GM12878 (cell line): ENCODE measurements at regions not wholly inside any gene's neighbourhood (a gene's known extent, or its start where the extent isn't known, plus 50 kb on each side); places are given as distances from the start of the nearest gene placed in this dataset.

ENCODE experiments used
- ATAC-seq: fragments of 200-7000 bp; cut with Tn5 transposase; 3 replicates; pipeline ENCODE4 v1.9.1; 2020; ENCODE audit warnings: mild to moderate bottlenecking, moderate library complexity
- BruUV-seq: library from RNA; stranded (reverse); fragments of 400-500 nt; replicated peaks from 2 replicates; lab custom pipeline; 2021; lab: Mats Ljungman, UMichigan
- CTCF ChIA-PET: fragments of 300-600 bp; sonication (Branson Sonifier 250); formaldehyde crosslinking; extraction: SDS; loops from one replicate; lab custom pipeline; 2021; ENCODE audit warnings: inconsistent platforms; lab: Yijun Ruan, JAX
- POLR2A ChIA-PET: fragments of 350-600 bp; formaldehyde crosslinking; extraction: SDS; loops from one replicate; lab custom pipeline; 2021; ENCODE audit warnings: inconsistent platforms; lab: Charles Lee
- RAD21 ChIA-PET: fragments of 300-600 bp; sonication (Branson Sonifier 250); formaldehyde crosslinking; loops from one replicate; lab custom pipeline; 2023; ENCODE audit warnings: antibody characterized with exemption; ENCODE audit not compliant: unreplicated experiment; lab: Charles Lee
- SMC1A ChIA-PET: fragments of 300-600 bp; sonication (Branson Sonifier 250); formaldehyde crosslinking; loops from one replicate; lab custom pipeline; 2023; ENCODE audit not compliant: unreplicated experiment, uncharacterized antibody; lab: Charles Lee
- DNase-seq: peaks from one replicate; pipeline ENCODE4 v3.0.0-alpha.2; 2011; ENCODE audit warnings: low read depth, low spot score
- FAIRE-seq: peaks from 3 replicates; lab custom pipeline; 2011; peaks lifted over from hg19 to GRCh38; lab: Jason Lieb, UNC
- H2AFZ ChIP-seq: 2 replicates; pipeline ENCODE4 v1.6.0; 2011; ENCODE audit warnings: low read depth, low read length, control low read depth; ENCODE audit not compliant: control insufficient read depth
- H3K27ac ChIP-seq: 2 replicates; pipeline ENCODE4 v1.5.1; 2011; ENCODE audit warnings: control low read depth; ENCODE audit not compliant: control insufficient read depth, insufficient read depth
- H3K27me3 ChIP-seq, 2 experiments: replicated peaks in 1 of 2; 2 replicates each; pipeline versions ENCODE4 v1.6.0 to v1.6.1; 2011; ENCODE audit warnings: low read length in 1 of 2; ENCODE audit not compliant: control insufficient read depth in 2 of 2, insufficient read depth in 2 of 2
- H3K36me3 ChIP-seq, 2 experiments: 2 replicates each; pipeline ENCODE4 v1.5.1; 2011; ENCODE audit warnings: low read length in 1 of 2; ENCODE audit not compliant: control insufficient read depth in 2 of 2, insufficient read depth in 2 of 2
- H3K4me1 ChIP-seq: 2 replicates; pipeline ENCODE4 v1.6.1; 2011; ENCODE audit warnings: mild to moderate bottlenecking, low read length, moderate library complexity, mixed read lengths; ENCODE audit not compliant: control insufficient read depth, insufficient read depth
- H3K4me2 ChIP-seq: 2 replicates; pipeline ENCODE4 v1.6.0; 2011; ENCODE audit warnings: control low read depth; ENCODE audit not compliant: control insufficient read depth, insufficient read depth
- H3K4me3 ChIP-seq: fragments of 200-600 bp; sonication (generic); 2 replicates; pipeline ENCODE4 v1.5.1; 2016
- H3K79me2 ChIP-seq: 2 replicates; pipeline ENCODE4 v1.6.0; 2011; ENCODE audit warnings: low read length; ENCODE audit not compliant: control insufficient read depth, insufficient read depth
- H3K9ac ChIP-seq: 2 replicates; pipeline ENCODE4 v1.8.0; 2011; ENCODE audit warnings: low read length, control low read depth, mixed read lengths; ENCODE audit not compliant: control insufficient read depth, insufficient read depth
- H3K9me3 ChIP-seq: replicated peaks from 3 replicates; pipeline ENCODE4 v1.5.1; 2011; ENCODE audit warnings: mild to moderate bottlenecking, low read length; ENCODE audit not compliant: control insufficient read depth, insufficient read depth
- H4K20me1 ChIP-seq: 2 replicates; pipeline ENCODE4 v1.6.0; 2011; ENCODE audit not compliant: control insufficient read depth, insufficient read depth
- CHD4 ChIP-seq: fragments of 200-600 bp; sonication (generic); IDR thresholded peaks from 2 replicates; pipeline ENCODE4 v1.6.1; 2016; ENCODE audit warnings: mild to moderate bottlenecking
- CREM ChIP-seq: IDR thresholded peaks from 2 replicates; pipeline ENCODE4 v1.6.1; 2014; ENCODE audit warnings: antibody characterized with exemption, low read depth
- IRF5 ChIP-seq: fragments of 450-650 bp; IDR thresholded peaks from 2 replicates; pipeline ENCODE4 v1.6.1; 2017; ENCODE audit warnings: borderline replicate concordance
- JUND ChIP-seq: IDR thresholded peaks from 2 replicates; pipeline ENCODE4 v1.6.1; 2012; ENCODE audit warnings: low read depth, mild to moderate bottlenecking, low read length, improper control_type of control experiment, moderate library complexity
- MEF2A ChIP-seq: IDR thresholded peaks from 2 replicates; pipeline ENCODE4 v1.6.1; 2011; ENCODE audit warnings: low read depth, mild to moderate bottlenecking, low read length, moderate library complexity; ENCODE audit not compliant: insufficient read depth
- NFXL1 ChIP-seq: fragments of 450-650 bp; IDR thresholded peaks from 2 replicates; pipeline ENCODE4 v1.6.1; 2017; ENCODE audit warnings: antibody characterized with exemption, mild to moderate bottlenecking, borderline replicate concordance
- NKRF ChIP-seq: fragments of 450-650 bp; conservative IDR thresholded peaks from 2 replicates; pipeline ENCODE4 v1.6.1; 2017; ENCODE audit warnings: mild to moderate bottlenecking, moderate library complexity
- PAX5 ChIP-seq: IDR thresholded peaks from 2 replicates; pipeline ENCODE4 v1.6.1; 2011; ENCODE audit warnings: low read depth, low read length, borderline replicate concordance
- POLR2AphosphoS5 ChIP-seq: IDR thresholded peaks from 2 replicates; pipeline ENCODE4 v1.6.1; 2011; ENCODE audit warnings: mild to moderate bottlenecking, low read length, inconsistent platforms
- RFX5 ChIP-seq: IDR thresholded peaks from 2 replicates; pipeline ENCODE4 v1.6.1; 2011; ENCODE audit warnings: low read depth, low read length, improper control_type of control experiment
- SP1 ChIP-seq: IDR thresholded peaks from one replicate; pipeline ENCODE4 v1.6.1; 2011; ENCODE audit warnings: low read depth, low read length
- TBL1XR1 ChIP-seq: IDR thresholded peaks from 2 replicates; pipeline ENCODE4 v1.6.1; 2012; ENCODE audit warnings: low read depth, low read length, improper control_type of control experiment
- ZBTB33 ChIP-seq: fragments of 450-650 bp; IDR thresholded peaks from 2 replicates; pipeline ENCODE4 v1.6.1; 2017; ENCODE audit warnings: mild to moderate bottlenecking
- ZNF24 ChIP-seq: fragments of 450-650 bp; IDR thresholded peaks from 2 replicates; pipeline ENCODE4 v1.6.1; 2017; ENCODE audit warnings: antibody characterized with exemption, mild to moderate bottlenecking
- WGBS: methylation state at CpG from one replicate; pipeline ENCODE4 v1.1.6; 2016; ENCODE audit warnings: low lambda C conversion rate; ENCODE audit not compliant: insufficient replicate concordance, insufficient coverage; ENCODE audit errors: missing lambda C conversion rate; 5-methylcytosine and 5-hydroxymethylcytosine counted together
- in situ Hi-C: fragments of 300-500 bp; cut with MboI; formaldehyde crosslinking; loops from 9 replicates; pipeline ENCODE4 v1.14.3; 2018; ENCODE audit warnings: mixed read lengths
- intact Hi-C: fragments of 100-400 bp; cut with micrococcal nuclease; formaldehyde crosslinking; loops from one replicate; pipeline ENCODE4 v1.14.2; 2022; ENCODE audit not compliant: unreplicated experiment

- POLR2A ChIA-PET = no interaction called here
- intact Hi-C loops = no loop called here
- RAD21 ChIA-PET = no interaction called here
- H2AFZ ChIP-seq = no peak overlapping the region
- H3K79me2 ChIP-seq = no peaks in the 10 kb centered on the region
- in situ Hi-C loops = no loop called here
- no peaks in the 10 kb centered on the region; a peak in 1 of 4 replicates for H3K27me3 ChIP-seq
- DNase-seq = no peak
- no peaks in the 10 kb centered on the region for H3K36me3 ChIP-seq
- H3K4me2 ChIP-seq = no peak overlapping the region
- H3K4me3 ChIP-seq = no peak overlapping the region
- BruUV-seq = no TSS peak
- CTCF ChIA-PET = interaction anchor here (0.6 kb wide), 1 partner anchor 651 kb away, joined by 3 read pairs; no protein-coding TSS in a partner anchor
- no peaks in the 10 kb centered on the region for H3K4me1 ChIP-seq
- SMC1A ChIA-PET = no interaction called here
- H4K20me1 ChIP-seq = no peaks in the 10 kb centered on the region
- FAIRE-seq = no peak
- WGBS = 0% methylated on average over 1 of the region's 1 CpG
- no peak for TF ChIP-seq PAX5
- TF ChIP-seq ZNF24 = no peak
- no peak for TF ChIP-seq ZBTB33
- no peak for TF ChIP-seq CREM
- no peak for TF ChIP-seq CHD4
- TF ChIP-seq, all 136 proteins: peak for 0
- ATAC-seq = no peak
- Histone ChIP-seq H3K9me3 (no peaks in the 10 kb centered on the region), H3K9ac (no peak overlapping the region), H3K27ac (no peak overlapping the region)
Observed at GRCh38 chr5:121109817-121110216, 645.7 kb downstream of the PRR16 start.

- BruUV-seq = no TSS peak
- intact Hi-C loops = no loop called here
- H3K36me3 ChIP-seq = no peaks in the 10 kb centered on the region
- no peak for DNase-seq
- no peaks in the 10 kb centered on the region for H3K79me2 ChIP-seq
- no peak for ATAC-seq
- no peaks in the 10 kb centered on the region for H3K27me3 ChIP-seq
- no peaks in the 10 kb centered on the region for H3K4me1 ChIP-seq
- H3K9ac ChIP-seq = no peak overlapping the region
- in situ Hi-C loops = no loop called here
- H3K27ac ChIP-seq = no peak overlapping the region
- POLR2A ChIA-PET = no interaction called here
- H4K20me1 ChIP-seq = no peaks in the 10 kb centered on the region
- no peak overlapping the region for H3K4me2 ChIP-seq
- H3K9me3 ChIP-seq = no peaks in the 10 kb centered on the region
- no peak overlapping the region for H3K4me3 ChIP-seq
- WGBS = 43% methylated on average over 4 of the region's 4 CpGs
- no peak overlapping the region for H2AFZ ChIP-seq
- SMC1A ChIA-PET = no interaction called here
- no peak for FAIRE-seq
- RAD21 ChIA-PET = no interaction called here
- CTCF ChIA-PET = no interaction called here
- TF ChIP-seq IRF5 (no peak), POLR2AphosphoS5 (no peak), MEF2A (no peak), TBL1XR1 (no peak), NFXL1 (no peak), NKRF (no peak), SP1 (no peak), JUND (no peak), RFX5 (no peak)
Observed at GRCh38 chr5:121121786-121122185, 657.7 kb downstream of the PRR16 start.
